Colonic mucosa (tissue), 4 donors: ENCODE measurements at regions not wholly inside any gene's neighbourhood (a gene's known extent, or its start where the extent isn't known, plus 50 kb on each side); places are given as distances from the start of the nearest gene placed in this dataset.

Experiments
- DNase-seq: peaks from one replicate; pipeline ENCODE4 v3.0.0-alpha.2; 2020
- H3K27ac ChIP-seq: fragments of 200-600 bp; one replicate; pipeline ENCODE4 v1.8.0; 2021
- H3K27me3 ChIP-seq: fragments of 200-600 bp; one replicate; pipeline ENCODE4 v1.8.0; 2021
- H3K36me3 ChIP-seq: fragments of 200-600 bp; one replicate; pipeline ENCODE4 v1.8.0; 2021
- H3K4me1 ChIP-seq: fragments of 200-600 bp; one replicate; pipeline ENCODE4 v1.8.0; 2021; ENCODE audit warnings: mild to moderate bottlenecking
- H3K4me3 ChIP-seq: fragments of 200-600 bp; one replicate; pipeline ENCODE4 v1.8.0; 2021
- H3K9ac ChIP-seq, 2 donors: one replicate each; pipeline ENCODE4 v1.7.0; 2013; ENCODE audit warnings: control low read depth in 2 of 2, low read depth in 2 of 2, low read length in 2 of 2
- H3K9me3 ChIP-seq: fragments of 200-600 bp; one replicate; pipeline ENCODE4 v1.8.0; 2021
- intact Hi-C: fragments of 100-400 bp; cut with DNase I; formaldehyde crosslinking; loops from one replicate; pipeline ENCODE4 v1.14.1; 2022
- TF ChIP-seq, protein P1 (sequence below): fragments of 200-600 bp; IDR thresholded peaks from one replicate; pipeline ENCODE4 v1.8.0; 2022; ENCODE audit warnings: antibody characterized with exemption, mild to moderate bottlenecking
- donor health status: healthy.
- donor health status: DM: no; HTN: no; CAD: no.
- donor health status: DM: no; HTN: no; CAD: no.

DNA sequence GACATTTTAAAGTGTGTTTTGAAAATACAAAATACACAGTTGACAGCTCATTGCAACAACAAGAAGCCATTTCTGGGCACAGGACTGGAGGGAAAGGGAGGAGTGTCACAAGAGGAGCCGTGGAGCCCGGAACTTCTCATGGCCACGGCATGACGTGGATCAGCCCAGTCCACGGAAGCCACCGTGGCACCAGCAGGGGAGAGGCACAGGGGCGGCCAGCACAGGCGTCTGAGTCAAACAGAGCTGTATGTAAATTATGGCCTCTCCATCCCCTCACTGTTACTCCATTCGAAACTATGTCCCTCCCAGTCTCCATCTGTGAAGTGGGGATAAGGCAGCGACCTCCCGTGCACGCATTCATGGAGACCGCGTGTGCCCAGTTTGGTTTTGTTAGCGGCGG lies 165.6 kb upstream of the IRX2 start:
- no peak overlapping the region for H3K9ac ChIP-seq
- H3K36me3 ChIP-seq, result no peaks in the 10 kb centered on the region
- H3K27me3 ChIP-seq, result no peaks in the 10 kb centered on the region
- no peak overlapping the region for H3K4me3 ChIP-seq
- H3K9me3 ChIP-seq, result no peaks in the 10 kb centered on the region
- H3K4me1 ChIP-seq, result no peaks in the 10 kb centered on the region
- no peak overlapping the region for H3K27ac ChIP-seq
- TF ChIP-seq, protein P1, sequence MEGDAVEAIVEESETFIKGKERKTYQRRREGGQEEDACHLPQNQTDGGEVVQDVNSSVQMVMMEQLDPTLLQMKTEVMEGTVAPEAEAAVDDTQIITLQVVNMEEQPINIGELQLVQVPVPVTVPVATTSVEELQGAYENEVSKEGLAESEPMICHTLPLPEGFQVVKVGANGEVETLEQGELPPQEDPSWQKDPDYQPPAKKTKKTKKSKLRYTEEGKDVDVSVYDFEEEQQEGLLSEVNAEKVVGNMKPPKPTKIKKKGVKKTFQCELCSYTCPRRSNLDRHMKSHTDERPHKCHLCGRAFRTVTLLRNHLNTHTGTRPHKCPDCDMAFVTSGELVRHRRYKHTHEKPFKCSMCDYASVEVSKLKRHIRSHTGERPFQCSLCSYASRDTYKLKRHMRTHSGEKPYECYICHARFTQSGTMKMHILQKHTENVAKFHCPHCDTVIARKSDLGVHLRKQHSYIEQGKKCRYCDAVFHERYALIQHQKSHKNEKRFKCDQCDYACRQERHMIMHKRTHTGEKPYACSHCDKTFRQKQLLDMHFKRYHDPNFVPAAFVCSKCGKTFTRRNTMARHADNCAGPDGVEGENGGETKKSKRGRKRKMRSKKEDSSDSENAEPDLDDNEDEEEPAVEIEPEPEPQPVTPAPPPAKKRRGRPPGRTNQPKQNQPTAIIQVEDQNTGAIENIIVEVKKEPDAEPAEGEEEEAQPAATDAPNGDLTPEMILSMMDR, result no peak
- intact Hi-C loops, result no loop called here
- DNase-seq, result no peak

DNA sequence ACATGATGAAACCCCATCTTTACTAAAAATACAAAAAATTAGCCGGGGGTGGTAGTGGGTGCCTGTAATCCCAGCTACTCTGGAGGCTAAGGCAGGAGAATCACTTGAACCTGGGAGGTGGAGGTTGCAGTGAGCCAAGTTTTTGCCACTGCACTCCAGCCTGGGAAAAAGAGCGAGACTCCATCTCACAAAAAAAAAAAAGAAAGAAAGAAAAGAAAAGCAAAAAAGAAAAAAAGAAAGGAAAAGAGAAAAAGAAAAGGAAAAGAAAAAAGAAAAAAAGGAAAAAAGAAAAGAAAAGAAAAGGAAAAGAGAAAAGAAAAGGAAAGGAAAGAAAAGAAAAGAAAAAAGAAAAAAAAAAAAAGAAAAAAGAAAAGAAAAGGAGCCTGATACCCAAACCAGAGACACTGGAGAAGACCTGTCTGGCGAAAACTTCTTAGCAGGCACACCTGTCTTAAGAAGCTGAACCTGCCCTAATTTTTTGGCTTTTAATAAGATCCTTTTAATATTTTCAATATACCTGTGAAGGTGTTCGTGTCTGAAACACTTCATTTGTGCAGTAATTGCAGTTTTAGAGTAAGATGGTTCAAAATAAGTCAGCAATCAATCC lies 164.7 kb upstream of the IRX2 start:
- Histone ChIP-seq H3K27me3 (no peaks in the 10 kb centered on the region), H3K9me3 (no peaks in the 10 kb centered on the region), H3K36me3 (no peaks in the 10 kb centered on the region), H3K4me3 (no peak overlapping the region), H3K9ac (no peak overlapping the region), H3K27ac (no peak overlapping the region), H3K4me1 (no peaks in the 10 kb centered on the region)
- TF ChIP-seq, protein P1, result no peak
- intact Hi-C loops, result no loop called here
- no peak for DNase-seq

DNA sequence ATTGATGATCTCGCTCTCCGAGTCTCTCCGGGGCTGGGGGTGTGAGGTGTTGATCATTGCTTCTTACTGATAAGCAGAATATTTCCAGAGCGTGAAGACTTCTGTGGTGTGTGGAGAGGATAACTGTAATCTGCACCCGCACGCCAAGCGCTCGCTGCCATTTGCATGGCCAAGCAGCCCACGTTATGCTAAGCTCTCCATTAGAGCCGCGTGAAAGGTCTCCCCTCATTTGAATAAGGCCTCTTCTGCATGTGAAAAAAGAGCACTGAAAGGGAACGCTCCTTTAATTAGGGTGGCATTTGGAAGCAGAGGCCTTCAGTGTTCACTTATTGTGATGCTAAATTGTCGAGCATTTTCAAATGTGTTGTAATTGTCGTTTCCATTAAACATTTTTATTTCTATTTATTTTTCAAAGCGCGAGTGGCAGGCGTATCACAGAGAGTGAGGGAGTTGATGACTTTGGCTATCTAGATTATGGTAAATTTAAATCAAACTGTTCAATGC lies 163.6 kb upstream of the IRX2 start:
- Histone ChIP-seq H3K27ac (no peak overlapping the region), H3K4me1 (no peaks in the 10 kb centered on the region), H3K4me3 (no peak overlapping the region), H3K9ac (no peak overlapping the region), H3K36me3 (no peaks in the 10 kb centered on the region), H3K9me3 (no peaks in the 10 kb centered on the region), H3K27me3 (no peaks in the 10 kb centered on the region)
- TF ChIP-seq, protein P1, result no peak
- intact Hi-C loops, result no loop called here
- no peak for DNase-seq

DNA sequence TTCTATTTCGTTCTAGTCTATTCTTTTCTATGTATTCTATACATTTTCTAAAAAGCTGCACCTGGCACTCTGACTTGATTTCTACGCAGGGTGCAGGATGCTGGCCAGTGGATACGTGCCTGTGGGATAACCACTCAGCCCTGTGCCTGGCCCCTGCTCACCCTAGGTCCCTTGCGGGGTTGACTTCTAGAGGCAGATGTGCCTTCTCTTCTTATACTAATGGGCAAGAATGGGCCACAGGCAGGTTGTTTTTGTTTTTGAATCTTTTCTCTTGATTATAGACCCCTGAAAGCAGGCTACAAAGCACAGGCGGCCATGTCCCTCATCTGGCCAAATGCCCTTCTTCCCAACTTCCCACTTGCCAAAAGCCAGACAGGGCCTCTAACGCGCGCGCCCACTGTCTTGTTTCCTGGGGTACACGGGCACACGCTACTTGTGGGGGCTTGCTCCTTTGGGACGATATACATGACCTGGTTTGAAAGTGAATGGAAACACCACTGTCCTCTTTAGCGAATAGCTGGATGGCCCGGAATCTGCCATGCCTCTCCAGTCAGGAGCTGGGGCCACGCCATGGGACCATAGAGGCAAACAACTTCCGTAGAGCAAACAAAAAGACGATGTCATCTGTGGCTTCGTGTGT lies 162.7 kb upstream of the IRX2 start:
- TF ChIP-seq, protein P1, result no peak
- Histone ChIP-seq H3K4me3 (no peak overlapping the region), H3K9ac (no peak overlapping the region), H3K36me3 (no peaks in the 10 kb centered on the region), H3K27ac (no peak overlapping the region), H3K27me3 (no peaks in the 10 kb centered on the region), H3K4me1 (no peaks in the 10 kb centered on the region), H3K9me3 (no peaks in the 10 kb centered on the region)
- DNase-seq, result no peak
- intact Hi-C loops, result no loop called here

DNA sequence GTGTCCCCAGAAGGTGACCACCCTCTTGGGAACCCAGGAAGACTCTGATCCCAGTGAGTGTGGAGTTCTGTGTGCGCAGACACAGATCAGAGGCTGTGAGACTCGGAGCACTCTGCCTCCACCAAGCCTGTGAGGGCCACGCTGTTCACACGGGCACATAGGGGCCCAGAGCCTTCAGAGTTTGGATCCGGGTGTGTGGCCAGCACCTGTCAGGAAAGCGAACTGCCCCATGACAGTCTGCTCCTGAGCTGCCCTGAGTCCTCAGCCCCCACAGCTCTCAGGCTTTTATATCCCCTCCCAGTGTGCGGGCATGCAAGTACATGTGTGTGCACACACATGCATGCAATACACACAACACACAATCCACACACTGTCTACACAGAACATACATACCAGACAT lies 161.8 kb upstream of the IRX2 start:
- intact Hi-C loops, result no loop called here
- Histone ChIP-seq H3K27ac (no peak overlapping the region), H3K9ac (no peak overlapping the region), H3K4me3 (no peak overlapping the region), H3K36me3 (no peaks in the 10 kb centered on the region), H3K4me1 (no peaks in the 10 kb centered on the region), H3K27me3 (no peaks in the 10 kb centered on the region), H3K9me3 (no peaks in the 10 kb centered on the region)
- TF ChIP-seq, protein P1, result no peak
- no peak for DNase-seq
